Tibial artery (tissue), 4 donors: ENCODE measurements at regions not wholly inside any gene's neighbourhood (a gene's known extent, or its start where the extent isn't known, plus 50 kb on each side); places are given as distances from the start of the nearest gene placed in this dataset.

Source experiments
- DNase-seq, 2 donors: peaks; one replicate each; pipeline ENCODE4 v3.0.0-alpha.2; 2019
- H3K27ac ChIP-seq, 2 donors: fragments of 200-600 bp; sonication (generic) in 1 of 2; 1 replicate in 1 of 2; 2 replicates in 1 of 2; pipeline ENCODE4 v1.5.1; 2018 to 2019; ENCODE audit warnings: mild to moderate bottlenecking in 1 of 2
- H3K27me3 ChIP-seq, 2 donors: fragments of 200-600 bp; sonication (generic) in 1 of 2; one replicate each; pipeline versions ENCODE4 v1.5.1 to v1.6.0; 2016 to 2019
- H3K36me3 ChIP-seq, 3 donors: fragments of 200-600 bp; sonication (generic) in 2 of 3; one replicate each; pipeline ENCODE4 v1.5.1; 2016 to 2019; ENCODE audit warnings: mild to moderate bottlenecking in 2 of 3
- H3K4me1 ChIP-seq, 4 donors: fragments of 200-600 bp; sonication (generic) in 2 of 4; 1 replicate in 3 of 4; 2 replicates in 1 of 4; pipeline ENCODE4 v1.5.1; 2016 to 2019
- H3K4me3 ChIP-seq, 2 donors: fragments of 200-600 bp; sonication (generic) in 1 of 2; 1 replicate in 1 of 2; 2 replicates in 1 of 2; pipeline ENCODE4 v1.5.1; 2018 to 2019; ENCODE audit warnings: mild to moderate bottlenecking in 2 of 2
- H3K9me3 ChIP-seq, 3 donors: fragments of 200-600 bp; sonication (generic) in 1 of 3; one replicate each; pipeline ENCODE4 v1.5.1; 2016 to 2019
- intact Hi-C: fragments of 100-400 bp; cut with DNase I; formaldehyde crosslinking; loops from one replicate; pipeline ENCODE4 v1.15.0; 2023; ENCODE audit warnings: low total_unique reads
- TF ChIP-seq, protein P1 (sequence below), 2 experiments: fragments of 200-600 bp in 1 of 2; fragments of 450-650 bp in 1 of 2; IDR thresholded peaks; one replicate each; pipeline ENCODE4 v1.5.1; 2017 to 2019; ENCODE audit warnings: antibody characterized with exemption in 2 of 2, mild to moderate bottlenecking in 1 of 2, moderate library complexity in 1 of 2

DNA sequence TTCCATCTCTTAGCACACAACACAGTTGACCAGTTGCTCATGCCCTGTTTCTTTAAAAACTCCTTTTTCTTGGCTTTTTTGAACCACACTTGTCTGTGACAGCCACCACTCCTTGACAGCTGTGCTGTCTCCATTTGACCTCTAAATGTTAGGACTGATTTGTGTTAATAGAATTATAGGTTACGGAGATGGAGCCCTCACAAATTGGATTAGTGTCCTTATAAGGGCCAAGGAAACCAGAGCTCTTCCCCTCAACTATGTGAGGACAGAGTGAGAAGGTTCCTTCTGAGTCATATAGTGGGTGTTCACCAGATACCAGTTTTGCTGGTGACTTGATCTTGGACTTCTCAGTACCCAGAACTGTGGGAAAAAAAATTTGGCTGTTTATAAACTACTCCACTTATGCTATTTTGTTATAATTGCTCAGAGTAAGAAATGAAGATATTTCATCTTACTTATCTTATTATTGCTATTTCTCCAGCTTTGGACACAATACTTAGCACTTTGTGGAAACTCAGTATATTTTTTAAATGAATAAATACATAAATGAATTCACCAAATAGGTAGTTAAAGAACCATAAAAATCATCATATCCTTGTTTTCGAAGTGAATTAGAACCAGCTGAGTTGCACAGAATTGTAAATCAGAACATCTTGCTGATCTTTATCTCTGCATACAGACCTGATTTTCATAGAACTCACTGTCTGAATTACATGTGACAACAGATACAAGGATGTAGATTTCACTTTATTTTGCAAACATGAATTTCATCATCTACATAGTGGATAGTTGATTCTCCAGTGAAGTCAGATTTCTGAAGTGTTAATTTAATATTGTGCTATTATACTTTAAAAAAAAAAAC lies 598.5 kb upstream of the IRAK1BP1 start:
- DNase-seq, result no peak
- TF ChIP-seq, protein P1, sequence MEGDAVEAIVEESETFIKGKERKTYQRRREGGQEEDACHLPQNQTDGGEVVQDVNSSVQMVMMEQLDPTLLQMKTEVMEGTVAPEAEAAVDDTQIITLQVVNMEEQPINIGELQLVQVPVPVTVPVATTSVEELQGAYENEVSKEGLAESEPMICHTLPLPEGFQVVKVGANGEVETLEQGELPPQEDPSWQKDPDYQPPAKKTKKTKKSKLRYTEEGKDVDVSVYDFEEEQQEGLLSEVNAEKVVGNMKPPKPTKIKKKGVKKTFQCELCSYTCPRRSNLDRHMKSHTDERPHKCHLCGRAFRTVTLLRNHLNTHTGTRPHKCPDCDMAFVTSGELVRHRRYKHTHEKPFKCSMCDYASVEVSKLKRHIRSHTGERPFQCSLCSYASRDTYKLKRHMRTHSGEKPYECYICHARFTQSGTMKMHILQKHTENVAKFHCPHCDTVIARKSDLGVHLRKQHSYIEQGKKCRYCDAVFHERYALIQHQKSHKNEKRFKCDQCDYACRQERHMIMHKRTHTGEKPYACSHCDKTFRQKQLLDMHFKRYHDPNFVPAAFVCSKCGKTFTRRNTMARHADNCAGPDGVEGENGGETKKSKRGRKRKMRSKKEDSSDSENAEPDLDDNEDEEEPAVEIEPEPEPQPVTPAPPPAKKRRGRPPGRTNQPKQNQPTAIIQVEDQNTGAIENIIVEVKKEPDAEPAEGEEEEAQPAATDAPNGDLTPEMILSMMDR (IDR thresholded peaks at IDR 0.05), result no peak
- Histone ChIP-seq H3K27ac (no peak overlapping the region), H3K9me3 (no peaks in the 10 kb centered on the region), H3K27me3 (no peaks in the 10 kb centered on the region), H3K36me3 (no peaks in the 10 kb centered on the region), H3K4me1 (no peaks in the 10 kb centered on the region), H3K4me3 (no peak overlapping the region)
- intact Hi-C loops, result no loop called here

DNA sequence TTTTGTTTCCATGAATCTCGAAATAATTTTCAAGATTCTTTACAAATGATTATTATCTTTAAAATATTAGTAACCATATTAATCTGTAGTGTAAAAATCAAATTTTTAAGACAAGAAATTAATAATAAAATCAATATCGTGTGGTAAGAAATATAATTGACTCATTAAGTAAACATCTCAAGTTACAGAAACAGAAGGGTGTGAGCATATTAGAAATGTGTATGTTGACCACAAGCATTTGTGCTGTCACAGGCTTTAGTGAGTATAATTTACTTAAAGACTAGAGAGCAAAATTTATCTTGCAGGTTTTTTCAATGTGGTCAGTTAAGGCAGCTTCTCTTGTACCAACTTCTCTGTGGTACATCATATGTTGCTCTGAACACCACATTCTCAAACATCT lies 566.5 kb upstream of the IRAK1BP1 start:
- TF ChIP-seq, protein P1 (IDR thresholded peaks at IDR 0.05), result no peak
- intact Hi-C loops, result no loop called here
- no peak for DNase-seq
- no peaks in the 10 kb centered on the region for H3K27me3 ChIP-seq
- no peaks in the 10 kb centered on the region for H3K36me3 ChIP-seq
- no peak overlapping the region for H3K27ac ChIP-seq
- H3K4me3 ChIP-seq, result no peak overlapping the region
- H3K4me1 ChIP-seq, result no peaks in the 10 kb centered on the region
- H3K9me3 ChIP-seq, result no peaks in the 10 kb centered on the region

DNA sequence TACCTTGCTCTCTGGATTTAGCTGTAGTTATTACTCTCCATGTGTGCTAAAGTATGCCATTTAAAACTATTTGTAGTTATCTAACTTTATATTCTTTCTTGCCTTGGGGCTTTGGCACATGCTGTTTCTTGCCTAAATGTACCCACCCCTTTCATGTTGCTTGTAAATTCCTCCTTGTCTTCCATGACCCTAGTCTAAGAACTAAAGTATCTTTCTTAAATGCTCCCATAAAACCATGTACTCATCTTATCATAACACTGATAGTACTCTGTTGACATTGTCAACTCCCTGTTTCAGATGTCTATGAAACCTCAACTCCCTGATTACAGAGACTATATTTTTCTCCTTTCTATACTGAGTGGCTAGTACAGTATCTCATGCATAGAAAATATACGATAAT lies 564.9 kb upstream of the IRAK1BP1 start:
- no peaks in the 10 kb centered on the region for H3K36me3 ChIP-seq
- H3K27ac ChIP-seq, result no peak overlapping the region
- no peak for DNase-seq
- intact Hi-C loops, result no loop called here
- no peaks in the 10 kb centered on the region for H3K4me1 ChIP-seq
- H3K27me3 ChIP-seq, result no peaks in the 10 kb centered on the region
- no peak overlapping the region for H3K4me3 ChIP-seq
- no peaks in the 10 kb centered on the region for H3K9me3 ChIP-seq
- TF ChIP-seq, protein P1 (IDR thresholded peaks at IDR 0.05), result no peak

DNA sequence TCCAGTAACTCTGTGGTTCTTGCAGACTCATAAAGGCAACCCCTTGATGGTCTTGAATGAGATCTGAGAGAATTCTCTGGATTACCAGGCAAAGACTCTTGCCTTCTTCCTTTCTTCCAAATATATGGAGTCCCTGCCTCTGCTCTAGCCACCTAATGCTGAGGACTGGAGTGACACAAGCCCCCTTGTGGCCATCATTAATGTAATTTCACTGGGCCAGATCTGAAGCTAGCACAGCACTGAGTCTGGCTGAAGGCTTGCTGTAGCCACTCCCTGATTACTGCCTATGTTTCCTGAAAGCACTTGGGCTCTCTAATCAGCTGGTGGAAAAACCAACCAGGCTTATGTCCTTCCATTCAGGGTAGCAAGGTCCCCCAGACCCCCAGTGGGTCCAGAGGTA lies 559.3 kb upstream of the IRAK1BP1 start:
- TF ChIP-seq, protein P1 (IDR thresholded peaks at IDR 0.05), result no peak
- Histone ChIP-seq H3K27ac (no peak overlapping the region), H3K4me1 (no peaks in the 10 kb centered on the region), H3K27me3 (no peaks in the 10 kb centered on the region), H3K4me3 (no peak overlapping the region), H3K9me3 (no peaks in the 10 kb centered on the region), H3K36me3 (no peaks in the 10 kb centered on the region)
- intact Hi-C loops, result no loop called here
- DNase-seq, result no peak

DNA sequence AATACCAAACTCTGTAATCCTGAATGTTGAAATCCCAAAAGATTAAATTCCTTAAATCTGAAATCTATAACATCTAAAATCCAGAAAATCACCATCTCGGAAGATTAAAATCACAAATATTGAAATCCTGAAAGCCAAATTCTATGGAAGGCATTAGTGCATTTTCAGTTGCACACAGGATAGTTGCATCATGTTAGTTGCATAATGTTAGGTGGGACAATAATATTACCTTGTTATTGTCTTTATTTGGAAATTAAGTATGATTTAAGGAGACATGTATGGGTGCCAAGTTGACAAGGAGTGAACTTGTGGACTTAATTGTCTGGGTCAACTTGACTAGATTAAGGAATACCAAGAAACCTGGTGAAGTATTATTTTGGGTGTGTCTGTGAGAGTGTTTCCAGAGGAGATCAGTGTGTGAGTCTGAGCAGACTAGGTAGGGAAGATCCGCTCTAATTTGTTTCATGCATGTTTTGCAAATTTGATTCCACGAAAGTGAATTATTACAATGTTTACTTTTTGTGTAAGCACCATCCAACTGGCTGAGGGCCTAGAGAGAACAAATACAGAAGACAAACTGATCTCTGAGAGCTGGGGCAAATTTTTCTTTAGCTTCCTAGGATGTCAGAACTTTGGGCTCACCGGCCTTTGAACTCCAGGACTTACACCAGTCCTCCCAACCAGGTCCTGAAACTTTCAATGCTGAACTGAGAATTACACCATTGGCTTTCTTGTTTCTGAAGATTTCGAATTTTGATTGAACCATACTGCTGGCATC lies 545.1 kb upstream of the IRAK1BP1 start:
- no peaks in the 10 kb centered on the region for H3K9me3 ChIP-seq
- DNase-seq, result no peak

More for the DNA sequence above, 545.1 kb upstream of the IRAK1BP1 start:
- Histone ChIP-seq H3K27ac (no peak overlapping the region), H3K27me3 (no peaks in the 10 kb centered on the region), H3K4me3 (no peak overlapping the region), H3K4me1 (no peaks in the 10 kb centered on the region), H3K36me3 (no peaks in the 10 kb centered on the region)
- intact Hi-C loops, result no loop called here
- TF ChIP-seq, protein P1 (IDR thresholded peaks at IDR 0.05), result no peak
